Trophoblast cell (in vitro differentiated cells and primary cell): ENCODE measurements at regions not wholly inside any gene's neighbourhood (a gene's known extent, or its start where the extent isn't known, plus 50 kb on each side); places are given as distances from the start of the nearest gene placed in this dataset.
"Not testable (repeated sequence)": the region's sequence is repeated elsewhere in the genome, so short reads cannot be mapped to it uniquely, and the experiment has no call there.

Experiments
- DNase-seq, 2 donors: peaks; one replicate each; pipeline ENCODE4 v3.0.0-alpha.2; 2016
- H2AFZ ChIP-seq: 2 replicates; pipeline ENCODE4 v1.6.1; 2013; ENCODE audit warnings: low read length, moderate library complexity, mild to moderate bottlenecking; ENCODE audit not compliant: insufficient read depth, poor library complexity
- H2AK5ac ChIP-seq: 2 replicates; pipeline ENCODE4 v1.6.1; 2013; ENCODE audit warnings: mild to moderate bottlenecking, low read length
- H2BK120ac ChIP-seq: 2 replicates; pipeline ENCODE4 v1.6.1; 2013; ENCODE audit warnings: low read length, mild to moderate bottlenecking, moderate library complexity; ENCODE audit not compliant: insufficient read depth, poor library complexity
- H2BK12ac ChIP-seq: 2 replicates; pipeline ENCODE4 v1.6.1; 2013; ENCODE audit warnings: mild to moderate bottlenecking, low read length, moderate library complexity
- H2BK5ac ChIP-seq: 2 replicates; pipeline ENCODE4 v1.6.1; 2013; ENCODE audit warnings: low read length, low read depth, moderate library complexity, mild to moderate bottlenecking; ENCODE audit not compliant: poor library complexity
- H3K14ac ChIP-seq: 2 replicates; pipeline ENCODE4 v1.6.1; 2013; ENCODE audit warnings: mild to moderate bottlenecking, low read length
- H3K18ac ChIP-seq: 2 replicates; pipeline ENCODE4 v1.6.1; 2013; ENCODE audit warnings: mild to moderate bottlenecking, low read length
- H3K23ac ChIP-seq: 2 replicates; pipeline ENCODE4 v1.6.1; 2013; ENCODE audit warnings: low read length
- H3K27ac ChIP-seq: 2 replicates; pipeline ENCODE4 v1.5.1; 2013; ENCODE audit warnings: low read depth, mild to moderate bottlenecking, inconsistent platforms, low read length, moderate library complexity
- H3K27me3 ChIP-seq: 2 replicates; pipeline ENCODE4 v1.6.1; 2013; ENCODE audit warnings: inconsistent platforms, mild to moderate bottlenecking, low read length, moderate library complexity; ENCODE audit not compliant: insufficient read depth
- H3K36me3 ChIP-seq, 2 experiments: 1 replicate in 1 of 2; 2 replicates in 1 of 2; pipeline ENCODE4 v1.6.1; 2013; ENCODE audit warnings: low read length in 2 of 2, mild to moderate bottlenecking in 2 of 2, moderate library complexity in 1 of 2; ENCODE audit not compliant: insufficient read depth in 2 of 2, control insufficient read depth in 1 of 2
- H3K4ac ChIP-seq: 2 replicates; pipeline ENCODE4 v1.6.1; 2013; ENCODE audit warnings: low read depth, mild to moderate bottlenecking, low read length, moderate library complexity
- H3K4me1 ChIP-seq, 2 experiments: 1 replicate in 1 of 2; 2 replicates in 1 of 2; pipeline ENCODE4 v1.6.1; 2013; ENCODE audit warnings: low read length in 2 of 2, mild to moderate bottlenecking in 2 of 2, moderate library complexity in 1 of 2; ENCODE audit not compliant: insufficient read depth in 2 of 2, control insufficient read depth in 1 of 2
- H3K4me2 ChIP-seq: 2 replicates; pipeline ENCODE4 v1.6.1; 2013; ENCODE audit warnings: inconsistent platforms, mild to moderate bottlenecking, low read length, moderate library complexity
- H3K4me3 ChIP-seq: 2 replicates; pipeline ENCODE4 v1.5.1; 2013; ENCODE audit warnings: mild to moderate bottlenecking, low read depth, low read length, inconsistent platforms
- H3K79me1 ChIP-seq: one replicate; pipeline ENCODE4 v1.6.1; 2013; ENCODE audit warnings: low read length
- H3K79me2 ChIP-seq: 2 replicates; pipeline ENCODE4 v1.6.1; 2013; ENCODE audit warnings: low read length, mild to moderate bottlenecking; ENCODE audit not compliant: control insufficient read depth, insufficient read depth, poor library complexity
- H3K9ac ChIP-seq: 2 replicates; pipeline ENCODE4 v1.6.1; 2013; ENCODE audit warnings: mild to moderate bottlenecking, low read length
- H3K9me3 ChIP-seq: 2 replicates; pipeline ENCODE4 v1.6.1; 2013; ENCODE audit warnings: low read depth, mild to moderate bottlenecking, control low read depth, inconsistent platforms, low read length; ENCODE audit not compliant: insufficient read depth
- H4K12ac ChIP-seq: 2 replicates; pipeline ENCODE4 v1.6.1; 2013; ENCODE audit warnings: low read depth, mild to moderate bottlenecking, low read length, moderate library complexity
- H4K8ac ChIP-seq: 2 replicates; pipeline ENCODE4 v1.6.1; 2013; ENCODE audit warnings: low read depth, mild to moderate bottlenecking, low read length, moderate library complexity
- H4K91ac ChIP-seq: one replicate; pipeline ENCODE4 v1.6.1; 2013; ENCODE audit warnings: low read depth, mild to moderate bottlenecking, low read length, moderate library complexity
- WGBS: extraction: QIAGEN DNeasy Blood & Tissue Kit; methylation state at CpG from one replicate; pipeline ENCODE4 v1.1.7; 2013; ENCODE audit warnings: missing lambda C conversion rate; ENCODE audit not compliant: insufficient read length, insufficient coverage; ENCODE audit errors: extremely low coverage; 5-methylcytosine and 5-hydroxymethylcytosine counted together

GRCh38 chr22:36080281-36080680 is 51.7 kb upstream of the RBFOX2 start:
- H3K4ac ChIP-seq, H2BK120ac ChIP-seq, H2BK12ac ChIP-seq, H3K79me1 ChIP-seq, H2BK5ac ChIP-seq, H4K91ac ChIP-seq, H3K4me1 ChIP-seq, H4K8ac ChIP-seq, H2AFZ ChIP-seq, H3K23ac ChIP-seq, H3K27ac ChIP-seq, H3K9me3 ChIP-seq, H3K27me3 ChIP-seq, H3K36me3 ChIP-seq, H2AK5ac ChIP-seq, H3K9ac ChIP-seq, H3K14ac ChIP-seq, H3K4me3 ChIP-seq, H3K18ac ChIP-seq, H4K12ac ChIP-seq, H3K4me2 ChIP-seq, H3K79me2 ChIP-seq: not testable (repeated sequence)
- DNase-seq: peak in 1 of 2 donors; percentile 78

GRCh38 chr22:36079041-36079440 is 50.4 kb upstream of the RBFOX2 start:
- no peak overlapping the region for H2BK120ac ChIP-seq
- H3K4me3 ChIP-seq: no peak overlapping the region
- H4K12ac ChIP-seq: no peak overlapping the region
- H3K36me3 ChIP-seq: no peaks in the 10 kb centered on the region
- H2AK5ac ChIP-seq: no peak overlapping the region
- no peaks in the 10 kb centered on the region for H3K27me3 ChIP-seq
- no peak overlapping the region for H3K23ac ChIP-seq
- no peak overlapping the region for H3K4me2 ChIP-seq
- no peak overlapping the region for H3K27ac ChIP-seq
- H4K8ac ChIP-seq: no peak overlapping the region
- no peak overlapping the region for H2BK12ac ChIP-seq
- H3K79me1 ChIP-seq: no peaks in the 10 kb centered on the region
- H3K14ac ChIP-seq: no peak overlapping the region
- no peak overlapping the region for H4K91ac ChIP-seq
- DNase-seq: no peak
- 100% methylated on average over 1 of the region's 2 CpGs for WGBS
- H3K9ac ChIP-seq: no peak overlapping the region
- H3K4me1 ChIP-seq: peaks cover 0 to 3% of the 10 kb centered on the region in 2 experiments
- no peak overlapping the region for H2BK5ac ChIP-seq
- H3K18ac ChIP-seq: no peak overlapping the region
- H3K9me3 ChIP-seq: peaks cover 3% of the 10 kb centered on the region
- H3K79me2 ChIP-seq: no peaks in the 10 kb centered on the region
- no peak overlapping the region for H2AFZ ChIP-seq
- H3K4ac ChIP-seq: no peak overlapping the region
